GDM1 (cell line): ENCODE measurements at regions not wholly inside any gene's neighbourhood (a gene's known extent, or its start where the extent isn't known, plus 50 kb on each side); places are given as distances from the start of the nearest gene placed in this dataset.

Experiments
- DNase-seq: peaks from one replicate; lab custom pipeline; 2025; lab: John Stamatoyannopoulos, UW

GRCh38 chr20:51266353-51266752 lies 243.4 kb upstream of the KCNG1 start:
- DNase-seq: no peak

GRCh38 chr20:51265361-51265760 lies 242.5 kb upstream of the KCNG1 start:
- DNase-seq: no peak

GRCh38 chr20:51262240-51262639 lies 239.3 kb upstream of the KCNG1 start:
- no peak for DNase-seq

- DNase-seq: no peak
Observed at GRCh38 chr20:51259455-51259854, 236.5 kb upstream of the KCNG1 start.

GRCh38 chr20:51258582-51259165 lies 235.8 kb upstream of the KCNG1 start:
- DNase-seq: no peak

- DNase-seq: no peak
Observed at GRCh38 chr20:51255417-51255816, 232.5 kb upstream of the KCNG1 start.

GRCh38 chr20:51253280-51253679 lies 230.4 kb upstream of the KCNG1 start:
- DNase-seq: no peak

- no peak for DNase-seq
Observed at GRCh38 chr20:51249781-51250180, 226.9 kb upstream of the KCNG1 start.

- DNase-seq: no peak
Observed at GRCh38 chr20:51249215-51249614, 226.3 kb upstream of the KCNG1 start.

GRCh38 chr20:51244466-51244865 lies 221.6 kb upstream of the KCNG1 start:
- no peak for DNase-seq

GRCh38 chr20:51238675-51239305 lies 215.9 kb upstream of the KCNG1 start:
- DNase-seq: no peak

- no peak for DNase-seq
Observed at GRCh38 chr20:51237791-51238190, 214.9 kb upstream of the KCNG1 start.

GRCh38 chr20:51237278-51237677 lies 214.4 kb upstream of the KCNG1 start:
- no peak for DNase-seq

- no peak for DNase-seq
Observed at GRCh38 chr20:51236421-51236820, 213.5 kb upstream of the KCNG1 start.

GRCh38 chr20:51233345-51233744 lies 210.4 kb upstream of the KCNG1 start:
- no peak for DNase-seq

- no peak for DNase-seq
Observed at GRCh38 chr20:51230727-51231126, 207.8 kb upstream of the KCNG1 start.

- no peak for DNase-seq
Observed at GRCh38 chr20:51228763-51229162, 205.9 kb upstream of the KCNG1 start.

GRCh38 chr20:51227744-51228143 lies 204.8 kb upstream of the KCNG1 start:
- DNase-seq: no peak

- no peak for DNase-seq
Observed at GRCh38 chr20:51223183-51223720, 200.3 kb upstream of the KCNG1 start.

- DNase-seq: no peak
Observed at GRCh38 chr20:51221791-51222408, 199.0 kb upstream of the KCNG1 start.

- DNase-seq: no peak
Observed at GRCh38 chr20:51221103-51221502, 198.2 kb upstream of the KCNG1 start.

- no peak for DNase-seq
Observed at GRCh38 chr20:51220293-51220706, 197.4 kb upstream of the KCNG1 start.

- DNase-seq: no peak
Observed at GRCh38 chr20:51219544-51219943, 196.6 kb upstream of the KCNG1 start.
